HCEC 1CT (cell line): ENCODE measurements at regions not wholly inside any gene's neighbourhood (a gene's known extent, or its start where the extent isn't known, plus 50 kb on each side); places are given as distances from the start of the nearest gene placed in this dataset.
"Not testable (repeated sequence)": the region's sequence is repeated elsewhere in the genome, so short reads cannot be mapped to it uniquely, and the experiment has no call there.

Experiments
- DNase-seq: peaks from one replicate; pipeline ENCODE4 v3.0.0-alpha.2; 2017

DNA sequence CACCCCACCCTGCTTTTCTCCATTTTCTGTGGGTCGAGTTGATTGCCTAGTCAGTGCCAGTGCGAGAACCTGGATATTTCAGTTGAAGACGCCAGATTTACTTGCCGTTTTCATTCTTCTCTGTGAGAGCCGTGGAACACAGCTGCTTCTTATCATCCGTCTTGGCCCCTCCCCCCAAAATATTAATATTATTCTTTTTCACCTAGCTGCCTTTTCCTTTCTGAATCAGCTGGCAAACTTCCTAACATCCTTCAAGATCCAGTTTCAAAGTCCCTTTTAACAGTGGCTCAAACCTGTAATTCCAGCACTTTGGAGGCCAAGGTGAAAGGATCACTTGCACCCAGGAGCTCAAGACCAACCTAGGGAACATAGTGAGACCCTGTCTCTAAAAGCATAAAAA, 117.1 kb upstream of the RASA1 start:
- no peak for DNase-seq

DNA sequence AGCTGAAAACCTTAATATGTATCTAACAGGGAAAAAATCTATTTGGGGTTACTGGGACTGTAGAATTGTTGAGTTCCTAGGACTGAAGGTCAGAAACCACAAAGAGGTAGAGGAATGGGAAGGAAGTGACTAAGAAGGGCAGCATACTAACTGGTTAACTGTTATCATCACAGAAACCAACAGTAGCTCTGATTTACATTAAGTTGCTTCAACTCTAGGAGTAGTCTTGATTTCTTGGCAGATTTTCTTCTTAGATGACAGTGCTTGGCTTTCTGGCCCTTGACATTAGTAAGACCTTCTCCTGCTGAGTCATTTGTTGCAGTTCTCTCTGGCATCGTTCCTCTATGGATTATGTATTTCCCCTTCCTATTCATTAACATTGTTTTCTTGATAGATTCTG, 116.1 kb upstream of the RASA1 start:
- DNase-seq, result peak; percentile 93

DNA sequence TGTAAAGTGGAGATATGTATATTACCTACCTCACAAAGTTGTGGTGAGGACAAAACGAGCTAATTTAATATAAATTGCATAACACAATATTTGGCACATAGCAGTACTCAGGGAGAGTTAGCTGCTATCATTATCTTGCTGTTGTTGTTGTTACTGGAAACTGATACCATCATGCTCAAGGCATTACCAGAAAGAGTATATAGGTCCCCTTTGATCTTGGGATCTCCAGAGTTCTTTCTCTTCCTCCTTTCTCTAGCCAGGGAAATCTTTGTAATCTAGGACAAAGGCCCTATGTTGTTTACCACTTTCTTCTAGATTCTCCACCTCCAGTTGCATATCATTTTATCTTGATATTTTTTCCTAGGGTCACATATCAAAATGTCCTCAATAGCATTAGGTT, 114.8 kb upstream of the RASA1 start:
- DNase-seq, result no peak

DNA sequence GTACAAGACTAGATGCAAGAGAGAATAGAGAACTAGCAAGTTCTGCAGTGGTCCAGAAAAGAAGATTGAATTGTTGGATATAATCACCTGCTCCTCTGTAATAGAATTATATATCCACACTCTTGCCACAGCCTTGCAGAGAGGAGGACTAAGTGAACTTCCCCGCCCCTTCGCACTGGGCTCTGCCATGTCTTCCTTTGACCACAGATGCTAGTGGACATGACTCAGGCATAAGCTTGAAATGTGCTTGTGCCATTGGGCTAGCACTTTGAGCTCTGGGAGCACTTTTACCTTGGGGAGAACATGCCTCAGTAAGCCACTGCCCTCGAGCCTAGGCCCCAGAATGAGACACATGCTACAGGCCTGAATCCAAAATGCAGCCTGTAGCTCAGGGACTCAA, 113.5 kb upstream of the RASA1 start:
- DNase-seq, result no peak

DNA sequence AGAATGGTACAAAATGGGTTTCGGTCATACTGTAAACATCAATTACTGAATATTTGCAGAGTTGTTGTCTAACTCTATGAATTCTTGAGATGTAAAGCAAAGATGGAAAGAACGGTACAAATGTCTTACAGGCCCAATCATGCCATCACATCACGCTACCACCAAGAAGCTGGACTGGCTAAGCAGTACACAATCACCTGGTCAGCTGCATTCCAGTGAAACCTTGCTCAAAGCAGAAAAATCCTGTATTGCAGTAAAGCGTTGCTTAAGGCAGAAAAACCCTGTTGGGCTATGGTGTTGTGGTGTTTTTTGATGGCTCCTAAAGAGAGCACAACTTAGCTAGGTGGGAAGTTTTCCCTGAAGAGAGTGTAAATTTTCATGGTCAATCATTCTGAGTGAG, 112.6 kb upstream of the RASA1 start:
- no peak for DNase-seq

DNA sequence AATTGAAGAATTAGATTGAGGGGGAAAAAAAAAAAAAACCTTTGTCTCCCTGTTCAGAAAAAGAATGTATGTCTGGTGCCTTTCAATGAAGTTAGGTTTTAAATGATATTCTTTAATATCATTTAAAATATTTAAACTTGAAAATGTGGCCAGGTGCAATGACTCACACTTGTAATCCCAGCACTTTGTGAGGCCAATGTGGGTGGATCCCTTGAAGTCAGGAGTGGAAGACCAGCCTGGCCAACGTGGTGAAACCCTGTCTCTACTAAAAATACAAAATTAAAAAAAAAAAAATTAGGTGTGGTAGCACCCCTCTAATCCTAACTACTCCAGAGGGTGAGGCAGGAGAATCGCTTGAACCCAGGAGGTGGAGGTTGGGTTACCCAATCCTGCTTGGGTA, 111.1 kb upstream of the RASA1 start:
- DNase-seq, result no peak

DNA sequence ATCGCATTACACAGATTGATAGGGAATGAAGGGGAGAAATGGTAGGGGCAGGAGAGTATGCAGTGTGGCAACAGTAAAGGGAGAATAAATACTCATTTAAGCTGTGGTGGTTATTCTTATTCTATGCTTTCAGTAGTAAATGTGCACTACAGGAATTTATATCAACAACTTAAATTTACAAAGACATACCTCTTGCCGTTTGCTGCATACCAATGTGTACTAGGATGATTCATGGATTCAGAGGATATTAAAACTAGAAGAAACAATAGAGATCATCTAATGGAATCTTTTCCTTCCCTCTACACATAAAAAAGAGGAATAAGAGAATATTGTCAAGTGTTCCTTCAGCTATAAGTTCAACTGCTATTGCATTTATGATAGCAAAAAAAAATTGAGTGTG, 103.3 kb upstream of the RASA1 start:
- no peak for DNase-seq

DNA sequence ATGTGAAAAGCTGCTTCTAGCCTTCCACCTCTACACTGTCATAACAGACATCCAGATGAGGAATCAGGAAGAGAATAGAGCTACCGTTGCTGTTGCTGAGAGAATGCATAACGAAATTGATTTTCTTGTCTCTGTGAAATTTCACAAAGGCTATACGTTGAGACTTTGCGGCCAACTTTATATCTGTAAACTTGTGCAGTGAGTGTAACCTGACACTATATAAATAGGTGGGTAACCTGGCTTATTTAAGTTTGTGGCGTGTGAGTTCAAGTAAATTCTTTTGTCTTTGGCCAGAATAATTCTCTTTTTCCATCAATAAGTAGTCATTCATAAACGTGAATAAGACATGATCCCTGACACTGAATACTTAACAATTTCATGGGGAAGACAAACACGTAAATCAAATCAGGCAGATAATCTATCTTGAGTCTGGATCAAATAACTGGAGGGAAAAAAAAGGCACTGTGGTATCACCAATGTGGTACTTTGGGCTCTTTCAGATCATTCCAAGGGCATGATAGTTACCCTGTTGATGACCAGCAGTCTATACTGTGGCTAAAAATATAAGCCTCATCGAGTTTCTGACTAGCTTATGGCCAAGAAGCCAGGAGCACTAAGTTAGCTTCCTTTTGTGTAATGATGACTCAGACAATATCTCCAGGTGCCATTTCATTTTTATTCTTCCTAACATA, 98.2 kb upstream of the RASA1 start:
- no peak for DNase-seq

DNA sequence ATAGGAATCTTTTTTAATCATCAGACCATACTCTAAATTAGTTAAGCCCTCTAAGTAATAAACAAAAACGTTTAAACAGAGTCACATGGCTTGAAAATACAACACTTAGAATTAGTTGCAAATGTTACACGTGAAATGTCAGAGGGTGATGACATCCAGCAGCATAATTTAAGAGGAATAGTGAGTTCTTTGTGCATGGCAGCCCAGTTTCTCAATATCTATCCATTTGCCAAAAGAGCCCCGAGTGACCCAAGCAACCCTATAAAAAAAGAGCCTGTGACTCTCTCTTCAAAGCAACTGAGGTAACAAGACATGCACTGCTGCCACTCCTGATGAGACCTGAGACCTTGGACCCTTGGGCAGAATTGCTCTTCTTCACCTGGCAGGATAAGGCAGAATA, 96.9 kb upstream of the RASA1 start:
- no peak for DNase-seq

DNA sequence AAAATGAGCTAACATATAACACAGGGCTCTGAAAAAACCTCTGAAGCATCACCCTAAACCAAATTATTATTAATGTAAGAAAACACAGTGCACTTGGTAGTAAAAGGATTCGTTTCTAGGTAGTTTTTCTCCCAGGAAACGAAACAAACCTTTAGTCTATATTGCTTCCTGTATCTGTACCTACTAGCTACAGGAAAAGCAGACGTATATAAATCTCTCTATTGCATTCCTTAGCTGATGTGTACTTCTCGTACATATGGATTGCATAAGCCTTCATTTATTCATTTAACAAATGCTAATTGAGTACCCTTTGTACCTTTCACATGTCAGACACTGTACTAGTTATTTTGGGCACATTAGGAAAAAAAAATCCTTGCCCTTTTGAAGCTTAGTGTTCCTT, 85.0 kb upstream of the RASA1 start:
- DNase-seq, result no peak

DNA sequence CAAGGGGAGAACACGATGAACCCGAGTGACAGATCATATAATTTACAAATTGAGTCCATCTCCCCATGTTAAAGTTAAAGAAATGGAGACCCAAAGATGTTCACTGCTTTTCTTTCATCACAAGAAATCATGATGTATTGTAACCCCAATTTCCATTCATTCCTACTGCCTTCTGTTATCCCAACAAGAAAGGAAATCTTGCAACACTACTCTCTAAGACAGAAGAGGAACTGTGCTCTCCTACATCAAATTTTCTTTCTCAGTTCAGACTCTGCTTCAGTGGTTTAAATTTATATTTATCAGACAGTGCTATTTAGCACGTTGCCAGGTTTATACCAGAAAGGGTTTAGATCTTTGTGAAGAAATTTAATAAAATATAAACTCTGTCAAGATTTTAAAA, 83.8 kb upstream of the RASA1 start:
- DNase-seq, result no peak

DNA sequence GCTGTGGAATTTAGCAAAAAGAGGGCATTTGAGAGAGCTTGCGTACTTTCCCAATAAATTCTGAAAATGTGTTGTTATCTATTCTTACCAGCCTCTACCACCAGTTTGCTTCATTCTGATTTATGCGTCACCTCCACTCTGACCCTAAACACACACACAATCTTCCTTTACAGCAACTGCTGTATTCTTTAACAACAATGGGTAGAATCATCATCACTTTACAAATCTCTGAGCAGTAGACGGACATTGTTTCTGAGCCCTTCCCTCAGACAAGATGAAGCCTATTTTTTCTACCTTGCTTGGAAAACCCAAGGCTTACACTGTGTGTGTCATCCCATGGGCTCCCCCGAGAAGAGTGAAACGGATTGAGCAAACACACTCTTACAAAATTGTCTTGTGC, 83.1 kb upstream of the RASA1 start:
- DNase-seq, result no peak

DNA sequence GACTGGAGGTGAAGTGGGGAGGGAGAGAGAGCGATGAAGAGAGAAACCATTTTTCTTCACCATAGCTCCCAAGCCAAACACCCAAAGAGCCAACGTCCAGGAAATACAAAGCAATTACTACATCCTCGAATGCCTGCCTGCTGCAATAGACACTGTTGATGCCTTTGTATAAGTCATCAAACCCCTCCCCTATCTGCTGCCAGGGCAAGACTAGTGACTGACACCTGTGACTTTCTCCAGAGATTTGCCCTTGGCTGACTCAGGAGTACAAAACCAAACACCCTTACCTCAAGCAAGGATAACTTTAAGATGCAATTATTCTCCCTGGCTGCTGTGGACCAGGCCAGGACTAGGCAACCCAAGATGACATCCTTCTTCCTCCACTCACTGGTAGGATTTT, 81.8 kb upstream of the RASA1 start:
- no peak for DNase-seq

DNA sequence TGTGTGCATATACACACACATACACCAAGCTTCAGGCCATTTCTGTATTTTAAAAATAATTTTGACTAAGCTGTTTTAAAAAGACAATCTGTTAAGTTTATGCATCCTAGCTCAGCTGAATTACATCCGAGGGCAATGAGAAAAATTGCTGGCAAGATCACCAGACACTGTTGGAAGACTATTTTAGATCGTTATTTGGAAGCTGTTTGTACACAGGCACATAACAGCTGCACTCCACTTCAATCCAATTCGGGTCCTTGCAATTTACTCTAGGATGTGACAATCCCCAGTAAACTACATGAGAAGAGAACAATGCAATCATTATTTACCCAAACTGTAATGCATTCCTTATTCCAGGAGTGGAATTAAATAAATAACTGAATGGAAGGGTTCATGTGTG, 79.3 kb upstream of the RASA1 start:
- no peak for DNase-seq

DNA sequence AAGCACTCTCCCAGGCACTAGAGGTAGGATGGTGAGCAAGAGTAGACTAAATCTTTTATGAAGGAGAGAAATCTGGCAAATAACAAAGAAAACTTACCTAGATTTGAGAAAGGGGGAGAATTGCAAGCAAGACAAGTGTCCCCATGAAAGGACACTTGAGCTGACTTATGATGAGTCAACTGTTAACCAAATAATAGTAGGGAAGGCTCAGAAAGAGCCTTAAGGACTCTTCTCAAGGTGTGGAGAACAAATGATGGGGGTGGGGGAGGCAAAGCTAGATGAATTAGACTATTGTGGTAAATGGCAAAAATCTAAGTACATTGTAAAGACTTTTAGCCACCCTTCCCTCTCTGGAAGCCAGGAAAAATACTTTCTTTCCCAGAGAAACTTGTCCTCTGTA, 77.6 kb upstream of the RASA1 start:
- DNase-seq, result no peak

DNA sequence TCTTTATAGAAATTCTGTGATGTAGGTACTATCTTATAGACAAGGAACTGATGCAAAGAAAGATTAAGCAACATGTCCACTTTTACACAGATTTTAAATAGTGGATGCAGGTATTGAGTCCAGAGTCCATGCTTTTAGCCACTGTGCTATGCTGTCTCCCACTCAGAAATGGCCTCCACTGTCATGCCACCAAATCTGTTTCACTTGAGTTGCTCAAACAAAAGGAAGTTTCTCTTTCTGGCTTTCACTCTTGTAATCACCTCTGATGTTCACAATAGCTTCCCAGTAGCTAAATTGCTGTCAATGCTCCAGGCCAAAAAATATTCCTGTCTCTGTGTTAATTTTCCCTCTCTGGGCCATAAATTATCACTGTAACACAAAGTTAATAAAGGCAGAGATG, 77.0 kb upstream of the RASA1 start:
- DNase-seq, result no peak

DNA sequence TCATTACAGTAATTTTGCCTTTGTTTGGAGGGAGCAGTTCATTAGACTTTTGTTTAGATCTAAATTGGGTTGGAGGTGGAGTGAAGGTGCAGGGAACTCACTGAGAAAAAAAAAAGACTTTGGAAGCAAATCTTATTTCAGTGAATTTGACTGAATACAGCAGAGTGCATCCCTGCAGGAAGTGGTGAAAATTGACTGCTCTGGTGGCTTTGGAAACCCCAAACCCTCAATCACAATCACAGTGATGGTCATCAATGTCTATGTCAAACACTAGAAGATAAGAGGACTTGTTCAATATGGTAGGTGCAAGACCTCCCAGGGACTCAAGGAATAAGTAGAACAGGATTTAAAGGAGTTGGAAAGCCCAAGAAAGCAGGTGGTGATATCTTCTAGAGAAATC, 76.0 kb upstream of the RASA1 start:
- no peak for DNase-seq

DNA sequence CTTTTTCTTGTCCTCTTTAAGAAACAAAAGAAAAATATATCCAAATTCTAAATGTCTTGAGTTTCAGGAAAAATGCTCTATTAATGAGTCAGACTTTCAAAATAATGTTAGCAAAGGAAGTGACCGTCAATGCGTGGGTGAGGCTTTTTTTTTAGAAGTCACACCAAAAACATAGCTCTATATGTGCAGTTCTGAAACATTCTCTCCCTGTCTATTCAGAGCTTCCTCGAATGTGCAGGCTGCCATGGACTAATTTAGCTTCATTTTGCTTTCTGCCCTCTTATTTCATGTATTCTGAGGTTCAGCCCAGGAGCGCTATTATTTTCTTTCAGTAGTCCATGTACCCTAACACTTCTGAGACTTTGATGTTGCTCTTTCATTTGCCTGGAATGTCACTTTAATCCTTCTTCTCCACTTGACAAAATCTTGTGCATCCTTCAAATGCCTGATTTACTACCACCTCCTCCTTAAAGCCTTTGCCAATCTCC, 72.5 kb upstream of the RASA1 start:
- DNase-seq, result peak; percentile 82

DNA sequence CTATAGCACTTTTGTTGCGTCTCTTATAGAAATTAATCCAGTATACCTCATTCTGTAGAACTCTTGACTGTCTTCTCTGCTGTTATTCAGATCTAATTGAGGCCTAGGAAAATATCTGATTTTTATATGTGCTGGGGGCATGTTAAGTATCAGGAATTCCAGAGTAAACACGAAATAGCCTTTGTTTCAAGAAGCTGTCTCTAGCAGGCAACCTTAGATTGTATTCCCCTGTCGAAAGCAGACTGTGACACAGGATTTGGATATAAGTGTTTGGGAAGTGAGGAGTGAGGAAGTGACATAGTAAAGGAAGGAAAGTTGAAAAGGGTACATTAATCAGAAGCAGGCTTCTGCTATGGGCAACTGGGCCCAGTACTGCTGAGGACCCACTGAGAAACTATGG, 72.1 kb upstream of the RASA1 start:
- DNase-seq, result peak; percentile 29

DNA sequence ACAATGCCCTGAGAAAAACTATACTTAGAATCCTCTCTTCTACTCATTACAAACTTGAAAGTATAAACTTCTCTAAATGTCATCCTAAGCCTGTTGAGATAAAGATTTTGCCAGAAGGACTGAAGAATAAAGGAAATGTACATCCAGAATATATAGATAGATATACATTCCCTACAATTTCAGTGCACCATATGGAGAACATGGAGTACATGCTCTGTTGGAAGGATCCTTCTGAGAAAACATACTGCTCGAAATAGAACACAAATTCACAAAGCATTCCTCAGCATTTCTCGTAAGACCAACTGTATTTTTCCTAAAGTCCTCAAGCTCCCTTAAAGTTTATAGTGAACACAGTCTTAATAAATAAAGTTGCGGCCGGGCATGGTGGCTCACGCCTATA, 69.7 kb upstream of the RASA1 start:
- no peak for DNase-seq

DNA sequence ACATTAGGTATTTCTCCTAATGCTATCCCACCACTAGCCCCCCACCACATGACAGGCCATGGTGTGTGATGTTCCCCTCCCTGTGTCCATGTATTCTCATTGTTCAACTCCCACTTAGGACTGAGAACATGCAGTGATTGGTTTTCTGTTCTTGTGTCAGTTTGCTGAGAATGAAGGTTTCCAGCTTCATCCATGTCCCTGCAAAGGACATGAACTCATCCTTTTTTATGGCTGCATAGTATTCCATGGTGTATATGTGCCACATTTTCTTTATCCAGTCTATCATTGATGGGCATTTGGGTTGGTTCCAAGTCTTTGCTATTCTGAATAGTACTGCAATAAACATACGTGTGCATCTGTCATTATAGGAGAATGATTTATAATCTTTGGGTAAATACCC, 68.4 kb upstream of the RASA1 start:
- not testable (repeated sequence) for DNase-seq

DNA sequence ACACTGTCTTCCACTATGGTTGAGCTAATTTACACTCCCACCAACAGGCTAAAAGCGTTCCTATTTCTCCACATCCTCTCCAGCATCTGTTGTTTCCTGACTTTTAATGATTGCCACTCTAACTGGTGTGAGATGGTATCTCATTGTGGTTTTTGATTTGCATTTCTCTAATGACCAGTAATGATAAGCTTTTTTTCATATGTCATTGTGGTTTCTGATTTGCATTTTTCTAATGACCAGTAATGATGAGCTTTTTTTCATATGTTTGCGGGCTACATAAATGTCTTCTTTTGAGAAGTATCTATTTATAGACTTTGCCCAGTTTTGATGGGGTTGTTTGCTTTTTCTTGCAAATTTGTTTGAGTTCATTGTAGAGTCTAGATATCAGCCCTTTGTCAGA, 68.0 kb upstream of the RASA1 start:
- DNase-seq, result not testable (repeated sequence)

DNA sequence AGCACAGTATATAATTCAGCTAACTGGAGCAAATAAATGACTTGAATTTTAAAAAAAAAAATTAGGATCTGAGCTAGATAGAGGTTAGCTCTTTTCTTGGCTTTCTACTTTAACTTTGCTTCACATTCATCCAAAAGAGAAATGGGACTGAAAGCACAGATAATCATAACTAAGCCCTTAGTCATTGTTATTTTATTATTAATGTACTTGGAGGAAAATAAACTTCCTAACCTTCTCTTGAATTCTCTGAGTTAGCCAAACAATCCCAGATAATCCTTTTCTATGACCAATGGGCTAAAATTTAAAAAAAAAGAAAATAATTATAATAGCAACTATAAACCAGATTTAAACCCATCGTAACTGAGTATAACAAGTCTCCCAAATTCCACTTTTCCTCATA, 57.6 kb upstream of the RASA1 start:
- DNase-seq, result peak; percentile 19

DNA sequence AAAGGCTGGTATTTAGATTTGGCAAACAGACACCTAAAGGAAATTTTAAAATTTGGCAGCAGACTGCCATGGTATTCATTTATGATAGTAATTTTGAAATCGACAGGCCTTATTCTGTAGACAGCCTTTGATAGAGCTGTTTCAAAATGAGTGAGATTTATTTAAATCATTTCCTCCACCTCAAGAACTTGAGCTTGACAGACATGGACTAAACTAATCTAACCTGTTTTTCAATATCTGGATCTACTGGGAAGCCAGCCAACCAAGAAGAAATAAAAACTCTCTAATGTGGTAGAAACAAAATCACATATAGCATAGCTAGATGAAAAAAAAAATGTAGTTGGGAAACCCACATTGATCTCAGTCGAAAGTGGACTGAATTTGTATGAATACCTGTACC, 56.9 kb upstream of the RASA1 start:
- no peak for DNase-seq

DNA sequence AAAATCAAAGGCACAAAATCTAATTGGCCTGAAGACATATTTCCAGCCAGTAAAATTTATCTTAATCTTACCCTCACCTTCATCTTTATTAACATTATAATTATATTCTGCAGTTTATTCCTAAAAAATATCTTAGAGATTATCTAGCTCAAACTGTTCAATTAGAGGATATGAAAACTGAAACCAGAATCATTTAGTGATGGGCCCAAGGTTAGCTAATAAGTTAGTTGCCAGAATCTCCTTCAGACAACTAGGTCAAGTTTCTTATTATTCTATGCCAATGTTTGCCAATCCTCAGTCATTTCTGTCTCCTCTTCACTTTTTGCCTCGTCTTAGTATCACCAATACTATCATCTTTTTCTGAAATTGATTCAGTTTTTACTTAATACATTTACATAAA, 56.0 kb upstream of the RASA1 start:
- DNase-seq, result no peak

DNA sequence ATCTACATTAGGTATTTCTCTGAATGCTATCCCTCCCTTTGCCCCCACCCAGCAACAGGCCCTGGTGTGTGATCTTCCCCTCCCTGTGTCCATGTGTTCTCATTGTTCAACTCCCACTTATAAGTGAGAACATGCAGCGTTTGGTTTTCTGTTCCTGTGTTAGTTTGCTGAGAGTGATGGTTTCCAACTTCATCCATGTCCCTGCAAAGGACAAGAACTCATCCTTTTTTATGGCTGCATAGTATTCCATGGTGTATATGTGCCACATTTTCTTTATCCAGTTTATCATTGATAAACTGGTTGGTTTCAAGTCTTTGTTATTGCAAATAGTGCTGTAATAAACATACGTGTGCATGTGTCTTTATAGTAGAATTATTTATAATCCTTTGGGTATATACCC, 55.5 kb upstream of the RASA1 start:
- not testable (repeated sequence) for DNase-seq
